Neural progenitor cell (in vitro differentiated cells): ENCODE measurements at regions not wholly inside any gene's neighbourhood (a gene's known extent, or its start where the extent isn't known, plus 50 kb on each side); places are given as distances from the start of the nearest gene placed in this dataset.

Experiments
- DNase-seq: peaks from one replicate; pipeline ENCODE4 v3.0.0-alpha.2; 2016; ENCODE audit warnings: low spot score
- H2AFZ ChIP-seq: fragments of 200-600 bp; sonication (generic); replicated peaks from 2 replicates; pipeline ENCODE4 v1.6.1; 2016; ENCODE audit warnings: antibody characterized with exemption
- H3F3A ChIP-seq: fragments of 200-600 bp; sonication (generic); 2 replicates; pipeline ENCODE4 v1.6.1; 2016; ENCODE audit warnings: antibody characterized with exemption, low read depth
- H3K27ac ChIP-seq: fragments of 200-600 bp; sonication (generic); 2 replicates; pipeline ENCODE4 v1.5.1; 2016; ENCODE audit warnings: mild to moderate bottlenecking
- H3K27me3 ChIP-seq: fragments of 200-600 bp; sonication (generic); 2 replicates; pipeline ENCODE4 v1.6.1; 2016; ENCODE audit warnings: mild to moderate bottlenecking, moderate library complexity
- H3K36me3 ChIP-seq: fragments of 200-600 bp; sonication (generic); 2 replicates; pipeline ENCODE4 v1.5.1; 2016
- H3K4me1 ChIP-seq: fragments of 200-600 bp; sonication (generic); 2 replicates; pipeline ENCODE4 v1.6.1; 2016; ENCODE audit warnings: mixed run types
- H3K4me2 ChIP-seq: fragments of 200-600 bp; sonication (generic); 2 replicates; pipeline ENCODE4 v1.6.1; 2016
- H3K4me3 ChIP-seq: fragments of 200-600 bp; sonication (generic); 2 replicates; pipeline ENCODE4 v1.5.1; 2016
- H3K79me2 ChIP-seq: fragments of 200-600 bp; sonication (generic); 2 replicates; pipeline ENCODE4 v1.6.1; 2016; ENCODE audit warnings: low read depth
- H3K9ac ChIP-seq: fragments of 200-600 bp; sonication (generic); 2 replicates; pipeline ENCODE4 v1.6.1; 2016
- H3K9me3 ChIP-seq: fragments of 200-600 bp; sonication (generic); 2 replicates; pipeline ENCODE4 v1.5.1; 2016; ENCODE audit warnings: low read depth
- H4K20me1 ChIP-seq: fragments of 200-600 bp; sonication (generic); 2 replicates; pipeline ENCODE4 v1.6.1; 2016; ENCODE audit warnings: low read depth
- H3K27ac Mint-ChIP-seq: 3 replicates; pipeline ENCODE4 v1.8.0; 2021; ENCODE audit warnings: mixed read lengths
- H3K27me3 Mint-ChIP-seq: 2 replicates; pipeline ENCODE4 v1.8.0; 2022; ENCODE audit warnings: low read depth, mild to moderate bottlenecking, inconsistent platforms, moderate library complexity, mixed read lengths; ENCODE audit not compliant: insufficient read depth
- H3K36me3 Mint-ChIP-seq: 3 replicates; pipeline ENCODE4 v1.8.0; 2021; ENCODE audit warnings: mixed read lengths
- H3K4me1 Mint-ChIP-seq: 3 replicates; pipeline ENCODE4 v1.8.0; 2021; ENCODE audit warnings: mixed read lengths
- H3K4me3 Mint-ChIP-seq: 3 replicates; pipeline ENCODE4 v1.8.0; 2021; ENCODE audit warnings: mild to moderate bottlenecking, moderate library complexity, mixed read lengths
- H3K9me3 Mint-ChIP-seq: 3 replicates; pipeline ENCODE4 v1.8.0; 2020; ENCODE audit warnings: mixed read lengths
- CTCF ChIP-seq: fragments of 200-600 bp; sonication (generic); IDR thresholded peaks from 2 replicates; pipeline ENCODE4 v1.5.1; 2017; ENCODE audit warnings: antibody characterized with exemption, mild to moderate bottlenecking
- EZH2 ChIP-seq: fragments of 200-600 bp; sonication (generic); IDR thresholded peaks from 2 replicates; pipeline ENCODE4 v1.6.1; 2017; ENCODE audit warnings: antibody characterized with exemption, mild to moderate bottlenecking, moderate library complexity
- EZH2phosphoT487 ChIP-seq: fragments of 200-600 bp; sonication (generic); IDR thresholded peaks from 2 replicates; pipeline ENCODE4 v1.6.1; 2017; ENCODE audit warnings: antibody characterized with exemption

GRCh38 chr10:121669028-121669374, 70.8 kb upstream of the FGFR2 start:
- peak overlapping the region; percentile 73 for H2AFZ ChIP-seq
- H3K4me3 ChIP-seq: no peak overlapping the region
- TF ChIP-seq CTCF: no peak
- TF ChIP-seq EZH2phosphoT487: no peak
- no peak for TF ChIP-seq EZH2
- peaks cover 20% of the 10 kb centered on the region for H3F3A ChIP-seq
- no peaks in the 10 kb centered on the region for H3K36me3 ChIP-seq
- peaks cover 45% of the 10 kb centered on the region for H3K4me1 Mint-ChIP-seq
- H3K4me1 ChIP-seq: peaks cover 32% of the 10 kb centered on the region
- H3K9ac ChIP-seq: no peak overlapping the region
- H3K79me2 ChIP-seq: no peaks in the 10 kb centered on the region
- peaks cover 4% of the 10 kb centered on the region for H3K36me3 Mint-ChIP-seq
- no peaks in the 10 kb centered on the region for H3K27me3 ChIP-seq
- no peak overlapping the region for H3K27ac ChIP-seq
- peak overlapping the region; percentile 44 for H3K4me2 ChIP-seq
- no peak for DNase-seq
- H3K27me3 Mint-ChIP-seq: peaks cover 16% of the 10 kb centered on the region
- no peaks in the 10 kb centered on the region for H4K20me1 ChIP-seq
- peaks cover 10% of the 10 kb centered on the region for H3K9me3 Mint-ChIP-seq
- no peaks in the 10 kb centered on the region for H3K9me3 ChIP-seq
- H3K4me3 Mint-ChIP-seq: peak overlapping the region; percentile 62
- H3K27ac Mint-ChIP-seq: peak overlapping the region; percentile 54

- peak overlapping the region; percentile 62 for H3K4me3 Mint-ChIP-seq
- Histone ChIP-seq H3K27ac (no peak overlapping the region), H3K27me3 (no peaks in the 10 kb centered on the region), H3K4me3 (no peak overlapping the region), H3K36me3 (no peaks in the 10 kb centered on the region), H3K9ac (no peak overlapping the region), H3K9me3 (no peaks in the 10 kb centered on the region), H3K4me2 (peak overlapping the region; percentile 44), H2AFZ (peak overlapping the region; percentile 73), H4K20me1 (no peaks in the 10 kb centered on the region), H3F3A (peaks cover 20% of the 10 kb centered on the region), H3K79me2 (no peaks in the 10 kb centered on the region), H3K4me1 (peaks cover 32% of the 10 kb centered on the region)
- peak; percentile 42 for DNase-seq
- TF ChIP-seq EZH2phosphoT487 (no peak), CTCF (no peak), EZH2 (no peak)
- peaks cover 45% of the 10 kb centered on the region for H3K4me1 Mint-ChIP-seq
- H3K27me3 Mint-ChIP-seq: peaks cover 16% of the 10 kb centered on the region
- peaks cover 10% of the 10 kb centered on the region for H3K9me3 Mint-ChIP-seq
- H3K27ac Mint-ChIP-seq: peak overlapping the region; percentile 54
- peaks cover 4% of the 10 kb centered on the region for H3K36me3 Mint-ChIP-seq
Measured at GRCh38 chr10:121668314-121669027, 70.2 kb upstream of the FGFR2 start.

- no peak overlapping the region for H3K4me2 ChIP-seq
- peaks cover 32% of the 10 kb centered on the region for H3K4me1 ChIP-seq
- no peak for DNase-seq
- H3K9me3 ChIP-seq: no peaks in the 10 kb centered on the region
- peaks cover 20% of the 10 kb centered on the region for H3F3A ChIP-seq
- Mint-ChIP-seq H3K27me3 (peaks cover 16% of the 10 kb centered on the region), H3K9me3 (peaks cover 10% of the 10 kb centered on the region), H3K27ac (peak overlapping the region; percentile 9), H3K36me3 (peaks cover 4% of the 10 kb centered on the region), H3K4me1 (peaks cover 47% of the 10 kb centered on the region), H3K4me3 (no peak overlapping the region)
- H2AFZ ChIP-seq: peak overlapping the region; percentile 73
- H3K4me3 ChIP-seq: no peak overlapping the region
- no peak overlapping the region for H3K27ac ChIP-seq
- no peak for TF ChIP-seq CTCF
- TF ChIP-seq EZH2: no peak
- TF ChIP-seq EZH2phosphoT487: no peak
- no peak overlapping the region for H3K9ac ChIP-seq
- no peaks in the 10 kb centered on the region for H3K79me2 ChIP-seq
- H3K36me3 ChIP-seq: no peaks in the 10 kb centered on the region
- H3K27me3 ChIP-seq: no peaks in the 10 kb centered on the region
- H4K20me1 ChIP-seq: no peaks in the 10 kb centered on the region
Measured at GRCh38 chr10:121667948-121668313, 69.7 kb upstream of the FGFR2 start.
